H1 (cell line): ENCODE measurements at regions not wholly inside any gene's neighbourhood (a gene's known extent, or its start where the extent isn't known, plus 50 kb on each side); places are given as distances from the start of the nearest gene placed in this dataset.

Source experiments
- TF ChIP-seq, protein P1 (sequence below): fragments of 300-600 bp; sonication (generic); IDR thresholded peaks from 2 replicates; pipeline ENCODE4 v1.7.1; 2012; ENCODE audit warnings: low read length, moderate library complexity, mild to moderate bottlenecking, inconsistent platforms; ENCODE audit not compliant: insufficient replicate concordance
- TF ChIP-seq, protein P2 (sequence below): IDR thresholded peaks from 2 replicates; pipeline ENCODE4 v1.6.1; 2011; ENCODE audit warnings: low read depth, mild to moderate bottlenecking, low read length; ENCODE audit not compliant: insufficient read depth

DNA sequence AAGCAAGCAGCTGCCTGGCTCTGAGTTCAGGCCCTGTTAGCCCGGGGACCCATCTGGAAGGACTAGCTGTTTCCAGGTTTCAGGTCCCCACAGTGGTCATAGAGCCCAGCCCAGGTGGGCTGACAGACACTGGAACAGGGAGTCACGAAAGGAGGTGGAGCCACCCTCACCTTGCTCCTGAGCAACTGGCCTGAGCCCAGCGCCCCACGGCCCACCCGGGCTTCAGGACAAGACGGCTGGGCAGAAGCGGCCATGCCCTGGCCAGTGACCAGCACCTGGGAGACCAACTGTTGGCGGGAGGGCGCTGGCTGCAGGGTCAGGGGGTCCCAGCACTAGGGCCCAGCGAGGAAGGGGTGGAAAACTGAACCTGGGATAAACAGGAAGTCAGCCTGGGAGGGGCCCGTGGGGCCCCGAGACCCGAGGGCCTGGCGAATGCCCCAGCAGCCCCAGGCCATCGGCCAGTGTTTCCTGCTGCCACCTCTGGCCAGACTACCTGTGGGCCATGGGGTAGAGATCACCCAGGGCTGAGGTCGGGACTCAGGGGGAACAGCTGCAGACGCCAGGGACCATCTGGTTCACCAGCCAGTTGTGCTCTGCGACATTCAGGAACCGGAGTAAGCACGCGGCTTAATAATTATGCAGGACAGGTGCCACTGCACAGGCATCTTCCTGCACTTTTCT lies 282.1 kb upstream of the PPP2R2D start (continued):
- TF ChIP-seq, protein P1, sequence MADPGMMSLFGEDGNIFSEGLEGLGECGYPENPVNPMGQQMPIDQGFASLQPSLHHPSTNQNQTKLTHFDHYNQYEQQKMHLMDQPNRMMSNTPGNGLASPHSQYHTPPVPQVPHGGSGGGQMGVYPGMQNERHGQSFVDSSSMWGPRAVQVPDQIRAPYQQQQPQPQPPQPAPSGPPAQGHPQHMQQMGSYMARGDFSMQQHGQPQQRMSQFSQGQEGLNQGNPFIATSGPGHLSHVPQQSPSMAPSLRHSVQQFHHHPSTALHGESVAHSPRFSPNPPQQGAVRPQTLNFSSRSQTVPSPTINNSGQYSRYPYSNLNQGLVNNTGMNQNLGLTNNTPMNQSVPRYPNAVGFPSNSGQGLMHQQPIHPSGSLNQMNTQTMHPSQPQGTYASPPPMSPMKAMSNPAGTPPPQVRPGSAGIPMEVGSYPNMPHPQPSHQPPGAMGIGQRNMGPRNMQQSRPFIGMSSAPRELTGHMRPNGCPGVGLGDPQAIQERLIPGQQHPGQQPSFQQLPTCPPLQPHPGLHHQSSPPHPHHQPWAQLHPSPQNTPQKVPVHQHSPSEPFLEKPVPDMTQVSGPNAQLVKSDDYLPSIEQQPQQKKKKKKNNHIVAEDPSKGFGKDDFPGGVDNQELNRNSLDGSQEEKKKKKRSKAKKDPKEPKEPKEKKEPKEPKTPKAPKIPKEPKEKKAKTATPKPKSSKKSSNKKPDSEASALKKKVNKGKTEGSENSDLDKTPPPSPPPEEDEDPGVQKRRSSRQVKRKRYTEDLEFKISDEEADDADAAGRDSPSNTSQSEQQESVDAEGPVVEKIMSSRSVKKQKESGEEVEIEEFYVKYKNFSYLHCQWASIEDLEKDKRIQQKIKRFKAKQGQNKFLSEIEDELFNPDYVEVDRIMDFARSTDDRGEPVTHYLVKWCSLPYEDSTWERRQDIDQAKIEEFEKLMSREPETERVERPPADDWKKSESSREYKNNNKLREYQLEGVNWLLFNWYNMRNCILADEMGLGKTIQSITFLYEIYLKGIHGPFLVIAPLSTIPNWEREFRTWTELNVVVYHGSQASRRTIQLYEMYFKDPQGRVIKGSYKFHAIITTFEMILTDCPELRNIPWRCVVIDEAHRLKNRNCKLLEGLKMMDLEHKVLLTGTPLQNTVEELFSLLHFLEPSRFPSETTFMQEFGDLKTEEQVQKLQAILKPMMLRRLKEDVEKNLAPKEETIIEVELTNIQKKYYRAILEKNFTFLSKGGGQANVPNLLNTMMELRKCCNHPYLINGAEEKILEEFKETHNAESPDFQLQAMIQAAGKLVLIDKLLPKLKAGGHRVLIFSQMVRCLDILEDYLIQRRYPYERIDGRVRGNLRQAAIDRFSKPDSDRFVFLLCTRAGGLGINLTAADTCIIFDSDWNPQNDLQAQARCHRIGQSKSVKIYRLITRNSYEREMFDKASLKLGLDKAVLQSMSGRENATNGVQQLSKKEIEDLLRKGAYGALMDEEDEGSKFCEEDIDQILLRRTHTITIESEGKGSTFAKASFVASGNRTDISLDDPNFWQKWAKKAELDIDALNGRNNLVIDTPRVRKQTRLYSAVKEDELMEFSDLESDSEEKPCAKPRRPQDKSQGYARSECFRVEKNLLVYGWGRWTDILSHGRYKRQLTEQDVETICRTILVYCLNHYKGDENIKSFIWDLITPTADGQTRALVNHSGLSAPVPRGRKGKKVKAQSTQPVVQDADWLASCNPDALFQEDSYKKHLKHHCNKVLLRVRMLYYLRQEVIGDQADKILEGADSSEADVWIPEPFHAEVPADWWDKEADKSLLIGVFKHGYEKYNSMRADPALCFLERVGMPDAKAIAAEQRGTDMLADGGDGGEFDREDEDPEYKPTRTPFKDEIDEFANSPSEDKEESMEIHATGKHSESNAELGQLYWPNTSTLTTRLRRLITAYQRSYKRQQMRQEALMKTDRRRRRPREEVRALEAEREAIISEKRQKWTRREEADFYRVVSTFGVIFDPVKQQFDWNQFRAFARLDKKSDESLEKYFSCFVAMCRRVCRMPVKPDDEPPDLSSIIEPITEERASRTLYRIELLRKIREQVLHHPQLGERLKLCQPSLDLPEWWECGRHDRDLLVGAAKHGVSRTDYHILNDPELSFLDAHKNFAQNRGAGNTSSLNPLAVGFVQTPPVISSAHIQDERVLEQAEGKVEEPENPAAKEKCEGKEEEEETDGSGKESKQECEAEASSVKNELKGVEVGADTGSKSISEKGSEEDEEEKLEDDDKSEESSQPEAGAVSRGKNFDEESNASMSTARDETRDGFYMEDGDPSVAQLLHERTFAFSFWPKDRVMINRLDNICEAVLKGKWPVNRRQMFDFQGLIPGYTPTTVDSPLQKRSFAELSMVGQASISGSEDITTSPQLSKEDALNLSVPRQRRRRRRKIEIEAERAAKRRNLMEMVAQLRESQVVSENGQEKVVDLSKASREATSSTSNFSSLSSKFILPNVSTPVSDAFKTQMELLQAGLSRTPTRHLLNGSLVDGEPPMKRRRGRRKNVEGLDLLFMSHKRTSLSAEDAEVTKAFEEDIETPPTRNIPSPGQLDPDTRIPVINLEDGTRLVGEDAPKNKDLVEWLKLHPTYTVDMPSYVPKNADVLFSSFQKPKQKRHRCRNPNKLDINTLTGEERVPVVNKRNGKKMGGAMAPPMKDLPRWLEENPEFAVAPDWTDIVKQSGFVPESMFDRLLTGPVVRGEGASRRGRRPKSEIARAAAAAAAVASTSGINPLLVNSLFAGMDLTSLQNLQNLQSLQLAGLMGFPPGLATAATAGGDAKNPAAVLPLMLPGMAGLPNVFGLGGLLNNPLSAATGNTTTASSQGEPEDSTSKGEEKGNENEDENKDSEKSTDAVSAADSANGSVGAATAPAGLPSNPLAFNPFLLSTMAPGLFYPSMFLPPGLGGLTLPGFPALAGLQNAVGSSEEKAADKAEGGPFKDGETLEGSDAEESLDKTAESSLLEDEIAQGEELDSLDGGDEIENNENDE = no peak
- TF ChIP-seq, protein P2, sequence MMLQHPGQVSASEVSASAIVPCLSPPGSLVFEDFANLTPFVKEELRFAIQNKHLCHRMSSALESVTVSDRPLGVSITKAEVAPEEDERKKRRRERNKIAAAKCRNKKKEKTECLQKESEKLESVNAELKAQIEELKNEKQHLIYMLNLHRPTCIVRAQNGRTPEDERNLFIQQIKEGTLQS = no peak
